ENCODE measurements at regions not wholly inside any gene's neighbourhood (a gene's known extent, or its start where the extent isn't known, plus 50 kb on each side); places are given as distances from the start of the nearest gene placed in this dataset.
"Not testable (repeated sequence)": the region's sequence is repeated elsewhere in the genome, so short reads cannot be mapped to it uniquely, and the experiment has no call there.

DNA sequence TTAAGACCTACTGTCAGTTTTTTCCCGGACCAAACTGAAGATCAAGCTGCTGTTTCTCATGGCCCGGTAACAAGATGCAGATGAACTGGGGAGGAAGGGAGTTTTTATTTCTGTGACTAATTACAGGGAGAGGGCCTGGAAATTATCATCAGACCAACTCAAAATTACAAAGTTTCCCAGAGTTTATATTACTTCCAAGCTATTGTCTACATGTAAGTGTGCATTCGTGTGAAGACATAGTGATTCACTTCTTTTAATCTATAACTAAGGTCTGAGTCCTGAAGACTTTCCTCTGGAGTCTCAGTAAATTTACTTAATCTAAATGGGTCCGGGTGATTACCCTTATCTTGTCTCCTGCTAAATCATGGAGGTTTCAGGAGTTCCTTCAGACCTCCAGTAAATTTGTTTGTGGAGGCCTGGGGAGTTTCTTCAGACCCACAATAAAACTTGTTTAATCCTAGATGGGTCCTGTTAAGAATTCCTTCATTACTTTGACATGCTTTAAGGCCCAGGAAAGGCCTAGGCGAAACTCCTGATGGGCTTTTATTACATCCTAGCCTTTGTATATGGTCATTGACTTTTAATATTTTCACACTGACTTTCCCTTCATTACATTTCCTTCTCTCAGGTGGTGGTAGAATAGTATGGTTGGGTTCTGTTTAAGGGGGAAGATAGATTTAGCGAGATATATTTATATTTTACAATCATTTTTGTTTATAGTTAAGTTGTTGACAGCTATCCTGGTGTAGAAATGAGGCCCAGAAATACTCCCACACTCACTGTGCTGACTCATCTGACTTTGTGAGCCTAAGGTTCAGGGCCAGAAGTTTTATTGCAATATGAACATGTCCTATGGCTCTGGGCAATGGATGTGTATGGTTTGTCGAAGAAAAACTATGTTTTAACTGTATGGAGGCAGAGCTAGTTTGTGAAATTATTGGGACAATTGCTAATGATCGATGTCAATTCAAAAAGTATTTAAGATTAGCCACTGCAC lies 627.0 kb upstream of the FBXO33 start:
- TF ChIP-seq, protein P1, sequence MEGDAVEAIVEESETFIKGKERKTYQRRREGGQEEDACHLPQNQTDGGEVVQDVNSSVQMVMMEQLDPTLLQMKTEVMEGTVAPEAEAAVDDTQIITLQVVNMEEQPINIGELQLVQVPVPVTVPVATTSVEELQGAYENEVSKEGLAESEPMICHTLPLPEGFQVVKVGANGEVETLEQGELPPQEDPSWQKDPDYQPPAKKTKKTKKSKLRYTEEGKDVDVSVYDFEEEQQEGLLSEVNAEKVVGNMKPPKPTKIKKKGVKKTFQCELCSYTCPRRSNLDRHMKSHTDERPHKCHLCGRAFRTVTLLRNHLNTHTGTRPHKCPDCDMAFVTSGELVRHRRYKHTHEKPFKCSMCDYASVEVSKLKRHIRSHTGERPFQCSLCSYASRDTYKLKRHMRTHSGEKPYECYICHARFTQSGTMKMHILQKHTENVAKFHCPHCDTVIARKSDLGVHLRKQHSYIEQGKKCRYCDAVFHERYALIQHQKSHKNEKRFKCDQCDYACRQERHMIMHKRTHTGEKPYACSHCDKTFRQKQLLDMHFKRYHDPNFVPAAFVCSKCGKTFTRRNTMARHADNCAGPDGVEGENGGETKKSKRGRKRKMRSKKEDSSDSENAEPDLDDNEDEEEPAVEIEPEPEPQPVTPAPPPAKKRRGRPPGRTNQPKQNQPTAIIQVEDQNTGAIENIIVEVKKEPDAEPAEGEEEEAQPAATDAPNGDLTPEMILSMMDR (IDR thresholded peaks at IDR 0.05; ENCODE audit: insufficient read depth, low read depth, low read length, missing control alignments) = no peak
- no peak overlapping the region for H3K4me3 ChIP-seq (ENCODE audit: low read depth, low read length)
- DNase-seq (ENCODE audit: low read depth) = no peak

DNA sequence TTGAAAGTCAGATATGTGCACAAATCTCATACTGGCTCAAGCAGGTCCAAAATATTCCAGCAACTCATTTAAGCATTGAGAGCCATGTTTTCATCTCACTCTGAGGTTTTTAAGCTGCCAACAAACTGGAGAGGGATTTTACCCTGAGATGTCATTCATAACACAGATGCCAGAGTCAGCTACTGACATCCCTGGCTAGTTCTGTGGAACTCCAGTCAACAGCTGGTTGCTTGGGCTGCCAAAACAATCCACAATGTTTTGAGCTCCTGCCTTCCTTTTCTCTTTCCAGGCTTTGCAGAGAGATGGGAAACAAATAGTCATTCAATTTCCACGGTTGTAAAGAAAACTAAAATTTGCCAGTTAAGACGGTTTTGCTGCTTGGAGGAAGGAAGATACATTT lies 621.2 kb upstream of the FBXO33 start:
- H3K4me3 ChIP-seq (ENCODE audit: low read depth, low read length) = no peak overlapping the region
- TF ChIP-seq, protein P1 (IDR thresholded peaks at IDR 0.05; ENCODE audit: insufficient read depth, low read depth, low read length, missing control alignments) = no peak
- no peak for DNase-seq (ENCODE audit: low read depth)

DNA sequence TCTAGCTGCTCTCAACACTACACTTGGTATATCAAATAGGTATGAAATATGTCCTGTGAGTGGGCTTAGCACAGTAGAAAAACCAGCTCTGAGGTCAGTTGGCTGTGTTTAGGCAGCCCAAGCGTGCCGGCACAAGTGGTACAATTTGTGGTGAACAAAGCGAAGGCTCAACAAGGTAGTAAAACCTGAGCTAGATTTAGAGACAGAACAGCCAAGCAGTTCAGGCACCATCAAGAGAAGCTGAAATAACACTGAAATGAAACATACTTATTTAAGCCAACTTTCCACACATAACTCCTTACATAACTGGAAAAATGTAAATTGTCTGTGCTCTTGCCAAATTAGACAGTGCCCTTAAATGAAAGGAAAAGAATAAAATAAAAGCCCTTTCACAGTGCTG lies 596.8 kb upstream of the FBXO33 start:
- no peak for DNase-seq (ENCODE audit: low read depth)
- TF ChIP-seq, protein P1 (IDR thresholded peaks at IDR 0.05; ENCODE audit: insufficient read depth, low read depth, low read length, missing control alignments) = no peak
- H3K4me3 ChIP-seq (ENCODE audit: low read depth, low read length) = no peak overlapping the region

DNA sequence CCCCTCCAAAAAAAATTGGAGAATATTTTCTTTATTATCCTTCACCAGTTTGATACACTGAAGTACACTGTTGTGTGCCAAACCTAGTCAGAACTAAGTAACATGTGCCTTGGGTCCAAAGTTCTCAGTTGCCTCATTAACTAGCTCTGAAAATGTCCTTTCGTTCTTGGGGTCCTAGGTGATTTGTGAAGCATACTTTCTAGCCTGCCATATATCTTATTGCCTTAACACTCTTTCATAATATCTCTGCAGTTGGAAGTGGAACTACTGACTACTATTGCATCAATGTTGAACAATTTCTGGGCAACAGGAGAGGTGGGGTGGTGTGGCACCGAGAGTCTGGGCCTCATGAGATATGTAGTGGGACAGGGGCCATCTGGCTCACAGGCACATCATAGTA lies 592.9 kb upstream of the FBXO33 start:
- TF ChIP-seq, protein P1 (IDR thresholded peaks at IDR 0.05; ENCODE audit: insufficient read depth, low read depth, low read length, missing control alignments) = no peak
- H3K4me3 ChIP-seq (ENCODE audit: low read depth, low read length) = no peak overlapping the region
- DNase-seq (ENCODE audit: low read depth) = no peak

DNA sequence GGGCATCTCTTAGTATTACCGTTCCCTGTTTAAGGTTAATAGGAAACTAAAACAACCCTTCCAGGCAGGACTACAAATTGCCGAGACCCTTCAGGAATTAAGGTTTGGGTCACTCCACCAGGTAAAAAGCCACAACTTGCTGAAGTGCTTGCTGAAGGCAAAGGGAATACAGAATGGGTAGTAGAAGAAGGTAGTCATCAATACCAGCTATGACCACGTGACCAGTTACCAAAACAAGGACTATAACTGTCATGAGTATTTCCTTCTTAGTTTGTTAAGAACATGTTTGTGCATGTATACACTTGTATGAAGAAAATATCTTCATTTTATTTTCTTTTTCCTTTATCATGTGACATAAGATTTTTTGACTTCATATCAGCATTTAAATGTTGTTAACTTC lies 578.7 kb upstream of the FBXO33 start:
- TF ChIP-seq, protein P1 (IDR thresholded peaks at IDR 0.05; ENCODE audit: insufficient read depth, low read depth, low read length, missing control alignments) = no peak
- no peak for DNase-seq (ENCODE audit: low read depth)
- H3K4me3 ChIP-seq (ENCODE audit: low read depth, low read length) = no peak overlapping the region

GRCh38 chr14:40009771-40010170 lies 577.5 kb upstream of the FBXO33 start:
- H3K4me3 ChIP-seq (ENCODE audit: low read depth, low read length) = no peak overlapping the region
- TF ChIP-seq, protein P1 (IDR thresholded peaks at IDR 0.05; ENCODE audit: insufficient read depth, low read depth, low read length, missing control alignments) = no peak
- no peak for DNase-seq (ENCODE audit: low read depth)

- not testable (repeated sequence) for H3K4me3 ChIP-seq (ENCODE audit: low read depth, low read length); DNase-seq (ENCODE audit: low read depth)
These were observed 576.1 kb upstream of the FBXO33 start for GRCh38 chr14:40008345-40008744.

Data from GM12865 (cell line).